Jurkat, Clone E6-1 (cell line): ENCODE measurements at regions not wholly inside any gene's neighbourhood (a gene's known extent, or its start where the extent isn't known, plus 50 kb on each side); places are given as distances from the start of the nearest gene placed in this dataset.
"Not testable (repeated sequence)": the region's sequence is repeated elsewhere in the genome, so short reads cannot be mapped to it uniquely, and the experiment has no call there.

Source experiments
- DNase-seq: peaks from one replicate; pipeline ENCODE4 v3.0.0-alpha.2; 2011; ENCODE audit warnings: low read depth, low spot score
- H3K4me3 ChIP-seq: 2 replicates; pipeline ENCODE4 v1.5.1; 2011; ENCODE audit warnings: mild to moderate bottlenecking, low read length, control low read depth, moderate library complexity

- no peak overlapping the region for H3K4me3 ChIP-seq
- no peak for DNase-seq
Observed at GRCh38 chr1:229157480-229157879, 113.4 kb upstream of the RAB4A start.

DNA sequence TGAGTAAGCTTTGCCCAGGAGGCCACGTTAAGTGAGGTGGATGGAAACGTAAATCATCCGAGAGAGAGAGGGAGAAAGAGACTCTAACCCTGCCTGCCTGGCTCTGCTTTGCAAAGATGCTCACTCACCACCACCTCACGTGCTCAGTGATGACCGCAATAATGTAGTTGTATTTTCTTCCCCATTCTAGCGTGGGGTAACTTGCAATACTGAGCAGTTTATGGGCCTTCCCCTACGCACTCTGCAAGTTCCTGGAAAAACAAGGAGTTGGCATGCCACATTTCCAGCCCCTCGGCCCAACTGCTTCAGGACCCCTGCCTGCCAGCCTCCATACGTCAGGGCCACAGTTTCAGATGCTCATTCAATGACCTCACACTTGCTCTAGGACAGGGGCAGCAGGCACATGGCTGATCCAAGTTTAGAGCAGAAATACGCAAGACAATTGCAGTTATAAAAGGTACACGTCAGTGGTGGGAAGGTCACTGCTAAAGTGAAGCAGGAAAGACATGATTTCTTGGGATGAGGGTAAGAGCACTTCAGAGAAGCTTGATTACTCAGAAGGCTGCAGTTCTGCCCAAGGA is 112.5 kb upstream of the RAB4A start:
- H3K4me3 ChIP-seq = no peak overlapping the region
- no peak for DNase-seq

DNA sequence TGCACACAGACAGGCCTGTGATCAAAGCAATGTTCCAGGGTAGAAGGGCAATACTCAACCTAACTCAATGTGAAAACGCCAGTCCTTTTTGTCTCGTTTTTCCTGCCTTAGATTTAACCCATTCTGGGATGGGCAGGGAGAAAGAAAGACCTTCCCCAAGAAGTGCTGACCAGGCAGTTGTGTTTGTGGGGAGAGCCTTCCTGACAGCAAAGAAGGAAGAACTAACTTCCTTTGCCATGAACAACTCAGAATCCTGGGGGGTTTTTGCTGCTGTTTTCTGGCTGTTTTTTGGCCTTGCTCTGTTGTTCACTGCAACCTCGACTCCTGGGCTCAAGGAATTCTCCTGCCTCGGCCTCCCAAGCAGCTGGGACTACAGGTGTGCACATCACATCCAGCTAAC is 112.0 kb upstream of the RAB4A start:
- DNase-seq = no peak
- no peak overlapping the region for H3K4me3 ChIP-seq

GRCh38 chr1:229159668-229160544 is 111.0 kb upstream of the RAB4A start:
- no peak overlapping the region for H3K4me3 ChIP-seq
- no peak for DNase-seq

- no peak overlapping the region for H3K4me3 ChIP-seq
- DNase-seq = no peak
Observed at GRCh38 chr1:229161740-229162139, 109.2 kb upstream of the RAB4A start.

DNA sequence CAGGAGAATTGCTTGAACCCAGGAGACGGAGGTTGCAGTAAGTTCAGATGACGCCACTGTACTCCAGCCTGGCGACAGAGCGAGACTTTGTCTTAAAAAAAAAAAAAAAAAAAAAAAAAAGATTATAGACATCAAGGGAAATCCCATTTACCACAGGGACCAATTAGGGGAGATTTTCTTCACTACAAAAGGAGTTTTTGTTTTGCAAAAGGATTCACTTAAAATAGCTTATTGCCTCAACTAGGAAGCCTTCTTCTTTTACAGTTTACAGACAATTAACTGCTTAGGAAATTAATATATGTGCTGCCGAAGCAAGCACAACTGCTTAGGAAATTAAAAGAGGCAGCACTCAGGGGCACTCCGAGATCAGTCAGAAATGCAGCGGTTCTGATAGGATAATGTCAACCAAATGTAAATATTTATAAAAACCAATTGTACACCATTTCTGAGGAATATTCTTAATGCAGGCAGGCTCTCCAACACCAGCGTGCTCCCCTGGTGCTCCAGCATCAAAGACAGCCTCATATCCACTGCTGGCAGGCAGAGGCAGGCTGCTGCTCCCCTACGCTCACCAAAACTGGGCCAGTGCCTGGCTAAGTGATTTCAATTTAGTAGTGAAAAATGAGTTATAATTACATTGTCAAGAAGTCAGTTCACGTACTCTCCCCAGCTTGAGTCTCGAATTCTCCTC is 107.9 kb upstream of the RAB4A start:
- no peak for DNase-seq

DNA sequence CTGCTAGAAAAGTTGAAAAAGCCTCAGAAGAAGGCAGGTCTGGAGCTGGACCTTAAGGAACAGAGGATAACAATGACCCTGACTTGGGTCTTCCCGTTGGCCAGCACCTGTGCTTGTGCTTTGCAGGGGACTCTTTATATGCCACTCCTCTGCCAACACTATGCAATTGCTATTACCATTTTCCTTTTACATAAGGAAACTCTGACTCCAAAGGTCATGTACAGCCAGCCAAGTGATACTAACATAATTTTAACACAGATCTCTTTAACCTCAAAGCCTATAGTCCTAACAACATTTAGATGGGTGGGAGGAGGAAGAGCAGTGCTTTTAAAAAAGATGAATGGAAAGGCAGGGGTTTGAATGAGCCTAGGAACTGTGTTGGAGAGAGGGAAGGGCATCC is 106.6 kb upstream of the RAB4A start:
- no peak for DNase-seq
- H3K4me3 ChIP-seq = no peak overlapping the region

More for the DNA sequence above, 107.9 kb upstream of the RAB4A start:
- no peak overlapping the region for H3K4me3 ChIP-seq

GRCh38 chr1:229164836-229165735 is 105.8 kb upstream of the RAB4A start:
- DNase-seq = no peak
- no peak overlapping the region for H3K4me3 ChIP-seq

- DNase-seq = no peak
Observed at GRCh38 chr1:229167318-229167717, 103.6 kb upstream of the RAB4A start.

GRCh38 chr1:229169399-229169798 is 101.5 kb upstream of the RAB4A start:
- no peak for DNase-seq
- H3K4me3 ChIP-seq = no peak overlapping the region

More at GRCh38 chr1:229167318-229167717, 103.6 kb upstream of the RAB4A start:
- H3K4me3 ChIP-seq = no peak overlapping the region

DNA sequence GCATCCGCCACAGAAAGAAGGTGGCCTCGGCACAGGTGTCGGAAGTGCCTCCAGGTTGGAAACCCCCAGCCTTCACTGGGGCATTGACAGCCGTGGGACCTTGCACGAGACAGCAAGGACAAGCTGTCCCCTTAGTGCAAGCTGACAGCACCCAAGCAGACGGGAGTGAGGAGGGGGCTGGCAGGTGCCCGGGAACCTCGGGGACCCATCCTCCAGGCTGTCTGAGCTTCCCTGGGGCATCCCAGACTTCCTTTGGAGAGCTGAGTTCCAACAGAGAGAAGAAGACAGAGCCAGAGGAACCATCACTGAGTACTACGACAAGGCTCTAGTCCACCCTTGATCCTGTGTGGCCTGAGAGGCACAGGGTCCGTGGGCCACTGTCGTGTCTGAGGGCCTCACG is 100.6 kb upstream of the RAB4A start:
- no peak for DNase-seq
- no peak overlapping the region for H3K4me3 ChIP-seq

DNA sequence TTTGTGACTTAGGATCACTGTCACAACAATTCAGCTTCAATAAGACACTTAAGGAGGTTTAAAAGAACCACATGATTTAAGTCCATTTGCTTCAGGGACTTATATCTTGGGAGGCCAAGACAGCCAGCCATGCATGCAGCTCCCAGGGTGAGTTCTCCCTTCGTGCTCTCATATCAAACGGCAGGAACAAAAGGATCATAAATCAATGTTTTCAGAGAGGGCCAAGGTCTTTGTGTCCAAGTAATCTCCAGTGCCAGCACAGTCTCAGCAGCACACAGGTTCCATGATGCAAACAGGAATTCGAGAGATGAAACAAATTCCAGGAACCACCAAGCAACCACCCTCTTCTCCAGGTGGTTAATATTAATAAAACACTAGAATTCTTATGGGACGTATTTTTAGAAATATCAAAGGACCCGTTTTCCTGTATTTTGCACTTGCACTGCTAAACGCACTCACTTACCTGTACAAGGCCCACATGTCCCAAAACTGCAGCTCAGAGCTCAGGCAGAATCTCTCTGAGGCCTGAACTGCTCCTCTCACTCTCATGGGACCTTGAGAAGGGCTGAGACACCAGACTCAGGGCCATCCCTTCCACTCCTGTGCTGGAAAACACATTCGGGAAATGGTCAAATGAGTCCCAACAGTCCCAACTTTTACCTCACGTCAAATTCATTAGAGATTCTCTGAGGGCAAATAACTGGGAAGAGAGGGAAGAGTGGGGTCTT is 100.0 kb upstream of the RAB4A start:
- no peak for DNase-seq

DNA sequence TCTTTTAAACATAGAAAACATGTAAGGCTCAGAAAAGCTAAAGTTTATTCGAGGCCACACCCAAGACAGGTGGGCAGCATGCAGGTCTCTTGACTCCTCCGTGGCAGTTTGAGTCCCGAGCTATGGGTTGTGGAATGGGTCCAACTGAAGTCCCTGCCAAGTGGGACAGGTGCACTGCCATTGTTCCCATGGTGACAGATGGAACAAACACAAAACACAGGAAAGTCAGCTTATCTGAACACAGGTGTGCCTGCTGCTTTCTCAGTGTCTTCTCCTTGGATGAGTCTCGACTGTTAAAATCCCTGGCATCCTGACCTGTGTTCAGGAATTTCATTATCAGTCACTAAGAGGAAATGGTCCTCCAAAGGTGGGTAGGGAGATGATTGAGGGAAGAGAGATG is 99.0 kb upstream of the RAB4A start:
- H3K4me3 ChIP-seq = no peak overlapping the region
- DNase-seq = no peak

More for the DNA sequence above, 100.0 kb upstream of the RAB4A start:
- no peak overlapping the region for H3K4me3 ChIP-seq

- DNase-seq, H3K4me3 ChIP-seq: not testable (repeated sequence)
Observed at GRCh38 chr1:229173491-229174476, 97.1 kb upstream of the RAB4A start.

DNA sequence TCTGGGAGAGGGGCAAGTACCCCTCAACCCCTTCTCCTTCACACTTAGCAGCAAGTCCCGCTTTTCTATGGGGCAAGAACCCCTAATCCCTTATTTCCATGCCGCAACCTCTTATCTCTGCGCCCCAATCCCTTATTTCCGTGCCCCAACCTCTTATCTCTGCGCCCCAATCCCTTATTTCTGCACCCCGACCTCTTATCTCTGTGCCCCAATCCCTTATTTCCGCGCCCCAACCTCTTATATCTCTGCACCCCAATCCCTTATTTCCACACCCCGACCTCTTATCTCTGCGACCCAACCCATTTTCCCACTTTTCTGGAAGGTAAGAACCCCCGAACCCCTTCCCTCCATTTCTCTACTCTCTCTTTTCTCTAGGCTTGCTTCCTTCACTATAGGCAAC is 95.6 kb upstream of the RAB4A start:
- not testable (repeated sequence) for H3K4me3 ChIP-seq

DNA sequence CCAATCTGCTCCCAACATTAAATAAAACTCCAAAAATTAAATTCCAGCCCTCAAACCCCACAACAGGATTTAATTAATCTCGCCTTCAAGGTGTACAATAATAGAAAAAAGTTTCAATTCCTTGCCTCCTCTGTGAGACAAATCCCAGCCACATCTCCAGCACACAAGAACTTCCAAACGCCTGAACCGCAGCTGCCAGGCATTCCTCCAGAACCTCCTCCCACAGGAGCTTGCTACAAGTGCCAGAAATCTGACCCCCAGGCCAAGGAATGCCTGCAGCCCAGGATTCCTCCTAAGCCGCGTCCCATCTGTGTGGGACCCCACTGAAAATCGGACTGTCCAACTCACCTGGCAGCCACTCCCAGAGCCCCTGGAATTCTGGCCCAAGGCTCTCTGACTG is 94.5 kb upstream of the RAB4A start:
- DNase-seq, H3K4me3 ChIP-seq: not testable (repeated sequence)

More for the DNA sequence above, 95.6 kb upstream of the RAB4A start:
- not testable (repeated sequence) for DNase-seq

GRCh38 chr1:229180161-229180560 is 90.8 kb upstream of the RAB4A start:
- DNase-seq = no peak

More at GRCh38 chr1:229180161-229180560, 90.8 kb upstream of the RAB4A start:
- H3K4me3 ChIP-seq = no peak overlapping the region
